H1 (cell line): ENCODE measurements at regions not wholly inside any gene's neighbourhood (a gene's known extent, or its start where the extent isn't known, plus 50 kb on each side); places are given as distances from the start of the nearest gene placed in this dataset.

Experiments
- GABPA ChIP-seq: IDR thresholded peaks from 2 replicates; pipeline ENCODE4 v1.6.1; 2011; ENCODE audit warnings: mild to moderate bottlenecking, low read length, moderate library complexity, borderline replicate concordance; ENCODE audit not compliant: insufficient read depth
- MAX ChIP-seq: IDR thresholded peaks from 2 replicates; pipeline ENCODE4 v1.6.1; 2012; ENCODE audit warnings: inconsistent platforms
- TEAD4 ChIP-seq: IDR thresholded peaks from 2 replicates; pipeline ENCODE4 v1.6.1; 2012; ENCODE audit warnings: low read depth, low read length, inconsistent platforms, mixed read lengths

- no peak for TF ChIP-seq TEAD4
- no peak for TF ChIP-seq MAX
- no peak for TF ChIP-seq GABPA
Observed at GRCh38 chr2:138985881-138986280, 205.7 kb upstream of the NXPH2 start.
